SK-MEL-5 (cell line): ENCODE measurements at regions not wholly inside any gene's neighbourhood (a gene's known extent, or its start where the extent isn't known, plus 50 kb on each side); places are given as distances from the start of the nearest gene placed in this dataset.

Experiments
- DNase-seq: peaks from one replicate; pipeline ENCODE4 v3.0.0-alpha.2; 2016; ENCODE audit warnings: low read depth, low spot score
- in situ Hi-C: cut with HindIII; loops from 2 replicates; pipeline ENCODE4 v1.10.0; 2016; ENCODE audit warnings: low sequenced_read_pairs, high pct_unique_total_duplicates, low pct_unique_long_range_greater_than_20kb

GRCh38 chrX:107502316-107502715 lies 52.9 kb downstream of the FRMPD3 start:
- DNase-seq = no peak
- in situ Hi-C loops = no loop called here

GRCh38 chrX:107504006-107504405 lies 54.6 kb downstream of the FRMPD3 start:
- in situ Hi-C loops = no loop called here
- no peak for DNase-seq

- in situ Hi-C loops = no loop called here
- no peak for DNase-seq
These were observed 55.8 kb downstream of the FRMPD3 start for GRCh38 chrX:107505223-107505622.

GRCh38 chrX:107506596-107507031 lies 57.2 kb downstream of the FRMPD3 start:
- DNase-seq = no peak
- in situ Hi-C loops = no loop called here

GRCh38 chrX:107507093-107507743 lies 57.8 kb downstream of the FRMPD3 start:
- in situ Hi-C loops = no loop called here

GRCh38 chrX:107507744-107508117 lies 58.3 kb downstream of the FRMPD3 start:
- in situ Hi-C loops = no loop called here
- no peak for DNase-seq

More at GRCh38 chrX:107507093-107507743, 57.8 kb downstream of the FRMPD3 start:
- DNase-seq = no peak

GRCh38 chrX:107508925-107509324 lies 59.5 kb downstream of the FRMPD3 start:
- no peak for DNase-seq
- in situ Hi-C loops = no loop called here

- no peak for DNase-seq
- in situ Hi-C loops = no loop called here
These were observed 65.5 kb downstream of the FRMPD3 start for GRCh38 chrX:107514944-107515343.

GRCh38 chrX:107521877-107522586 lies 72.6 kb downstream of the FRMPD3 start:
- no peak for DNase-seq

GRCh38 chrX:107522901-107523300 lies 73.4 kb downstream of the FRMPD3 start:
- no peak for DNase-seq
- in situ Hi-C loops = no loop called here

More at GRCh38 chrX:107521877-107522586, 72.6 kb downstream of the FRMPD3 start:
- in situ Hi-C loops = no loop called here

- in situ Hi-C loops = no loop called here
- DNase-seq = no peak
These were observed 76.7 kb downstream of the FRMPD3 start for GRCh38 chrX:107526141-107526540.

GRCh38 chrX:107530141-107530540 lies 80.7 kb downstream of the FRMPD3 start:
- no peak for DNase-seq
- in situ Hi-C loops = no loop called here

- in situ Hi-C loops = no loop called here
These were observed 88.4 kb downstream of the FRMPD3 start for GRCh38 chrX:107537815-107538214.

GRCh38 chrX:107541244-107541643 lies 87.1 kb upstream of the PRPS1 start:
- no peak for DNase-seq
- in situ Hi-C loops = no loop called here

More at GRCh38 chrX:107537815-107538214, 88.4 kb downstream of the FRMPD3 start:
- peak; percentile 59 for DNase-seq

GRCh38 chrX:107542040-107542439 lies 86.3 kb upstream of the PRPS1 start:
- no peak for DNase-seq
- in situ Hi-C loops = no loop called here

GRCh38 chrX:107542500-107542899 lies 85.8 kb upstream of the PRPS1 start:
- in situ Hi-C loops = no loop called here
- peak; percentile 64 for DNase-seq

- in situ Hi-C loops = no loop called here
- no peak for DNase-seq
These were observed 80.7 kb upstream of the PRPS1 start for GRCh38 chrX:107547621-107548020.

GRCh38 chrX:107548775-107549174 lies 79.5 kb upstream of the PRPS1 start:
- no peak for DNase-seq
- in situ Hi-C loops = no loop called here

- in situ Hi-C loops = no loop called here
- no peak for DNase-seq
These were observed 78.8 kb upstream of the PRPS1 start for GRCh38 chrX:107549504-107549903.
